ENCODE measurements at regions not wholly inside any gene's neighbourhood (a gene's known extent, or its start where the extent isn't known, plus 50 kb on each side); places are given as distances from the start of the nearest gene placed in this dataset.

GRCh38 chr4:12949719-12950490 lies 534.2 kb downstream of the RAB28 start:
- TF ChIP-seq, protein P1, sequence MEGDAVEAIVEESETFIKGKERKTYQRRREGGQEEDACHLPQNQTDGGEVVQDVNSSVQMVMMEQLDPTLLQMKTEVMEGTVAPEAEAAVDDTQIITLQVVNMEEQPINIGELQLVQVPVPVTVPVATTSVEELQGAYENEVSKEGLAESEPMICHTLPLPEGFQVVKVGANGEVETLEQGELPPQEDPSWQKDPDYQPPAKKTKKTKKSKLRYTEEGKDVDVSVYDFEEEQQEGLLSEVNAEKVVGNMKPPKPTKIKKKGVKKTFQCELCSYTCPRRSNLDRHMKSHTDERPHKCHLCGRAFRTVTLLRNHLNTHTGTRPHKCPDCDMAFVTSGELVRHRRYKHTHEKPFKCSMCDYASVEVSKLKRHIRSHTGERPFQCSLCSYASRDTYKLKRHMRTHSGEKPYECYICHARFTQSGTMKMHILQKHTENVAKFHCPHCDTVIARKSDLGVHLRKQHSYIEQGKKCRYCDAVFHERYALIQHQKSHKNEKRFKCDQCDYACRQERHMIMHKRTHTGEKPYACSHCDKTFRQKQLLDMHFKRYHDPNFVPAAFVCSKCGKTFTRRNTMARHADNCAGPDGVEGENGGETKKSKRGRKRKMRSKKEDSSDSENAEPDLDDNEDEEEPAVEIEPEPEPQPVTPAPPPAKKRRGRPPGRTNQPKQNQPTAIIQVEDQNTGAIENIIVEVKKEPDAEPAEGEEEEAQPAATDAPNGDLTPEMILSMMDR (IDR thresholded peaks at IDR 0.05), result no peak
- TF ChIP-seq POLR2A (IDR thresholded peaks at IDR 0.05), result no peak
